Type B pancreatic cell (in vitro differentiated cells): ENCODE measurements at regions not wholly inside any gene's neighbourhood (a gene's known extent, or its start where the extent isn't known, plus 50 kb on each side); places are given as distances from the start of the nearest gene placed in this dataset.
"Not testable (repeated sequence)": the region's sequence is repeated elsewhere in the genome, so short reads cannot be mapped to it uniquely, and the experiment has no call there.

ENCODE experiments used
- DNase-seq: peaks from one replicate; pipeline ENCODE4 v3.0.0; 2021; ENCODE audit warnings: mixed read lengths; ENCODE audit not compliant: unreplicated experiment; ENCODE audit errors: extremely low spot score
- H3K27ac Mint-ChIP-seq: 2 replicates; pipeline ENCODE4 v1.8.0; 2021; ENCODE audit warnings: mild to moderate bottlenecking, mixed read lengths
- H3K27me3 Mint-ChIP-seq: 2 replicates; pipeline ENCODE4 v1.8.0; 2021; ENCODE audit warnings: mixed read lengths
- H3K36me3 Mint-ChIP-seq: 2 replicates; pipeline ENCODE4 v1.8.0; 2021; ENCODE audit warnings: mixed read lengths
- H3K4me1 Mint-ChIP-seq: one replicate; pipeline ENCODE4 v1.8.0; 2021; ENCODE audit warnings: mixed read lengths; ENCODE audit not compliant: unreplicated experiment
- H3K4me3 Mint-ChIP-seq: 2 replicates; pipeline ENCODE4 v1.8.0; 2021; ENCODE audit warnings: mild to moderate bottlenecking, mixed read lengths
- H3K9me3 Mint-ChIP-seq: 2 replicates; pipeline ENCODE4 v1.8.0; 2021; ENCODE audit warnings: mixed read lengths
- CTCF ChIP-seq: fragments of 200-600 bp; sonication (generic); conservative IDR thresholded peaks from 2 replicates; pipeline ENCODE4 v1.5.0; 2021; ENCODE audit warnings: antibody characterized with exemption, mild to moderate bottlenecking

- peaks cover 5% of the 10 kb centered on the region for H3K9me3 Mint-ChIP-seq
- no peak for TF ChIP-seq CTCF
- no peak overlapping the region for H3K4me3 Mint-ChIP-seq
- no peaks in the 10 kb centered on the region for H3K36me3 Mint-ChIP-seq
- DNase-seq, result no peak
- H3K27me3 Mint-ChIP-seq, result peaks cover 17% of the 10 kb centered on the region
- H3K4me1 Mint-ChIP-seq, result no peaks in the 10 kb centered on the region
- H3K27ac Mint-ChIP-seq, result no peak overlapping the region
Observed at GRCh38 chr11:10954184-10954583, 96.3 kb upstream of the ZBED5 start.

DNA sequence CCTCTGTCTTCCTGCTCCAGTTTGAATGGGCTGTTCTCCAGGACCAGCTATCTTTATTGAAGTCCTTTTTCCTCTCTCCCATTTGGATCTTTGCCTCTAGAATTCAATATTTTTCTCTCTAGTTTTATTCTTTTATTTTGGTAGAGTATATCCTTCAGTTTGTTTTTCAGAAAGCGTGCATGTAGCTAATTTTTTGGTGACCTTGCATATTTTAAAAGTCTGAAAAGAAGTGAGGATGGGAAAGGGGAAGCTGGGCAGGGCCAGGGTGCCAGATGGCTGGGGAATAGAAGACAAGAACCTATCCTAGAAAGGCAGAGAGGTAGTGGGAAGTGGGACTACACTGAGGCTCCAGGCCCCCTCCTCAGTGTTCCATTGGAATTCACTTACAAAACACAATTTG is 95.0 kb upstream of the ZBED5 start:
- Mint-ChIP-seq H3K4me3 (no peak overlapping the region), H3K4me1 (no peaks in the 10 kb centered on the region), H3K36me3 (no peaks in the 10 kb centered on the region), H3K27me3 (peaks cover 26% of the 10 kb centered on the region), H3K9me3 (peaks cover 5% of the 10 kb centered on the region), H3K27ac (no peak overlapping the region)
- no peak for DNase-seq
- TF ChIP-seq CTCF, result no peak

GRCh38 chr11:10947935-10948334 is 90.1 kb upstream of the ZBED5 start:
- peaks cover 29% of the 10 kb centered on the region for H3K27me3 Mint-ChIP-seq
- H3K36me3 Mint-ChIP-seq, H3K4me1 Mint-ChIP-seq, DNase-seq, H3K4me3 Mint-ChIP-seq, H3K27ac Mint-ChIP-seq, H3K9me3 Mint-ChIP-seq: not testable (repeated sequence)

DNA sequence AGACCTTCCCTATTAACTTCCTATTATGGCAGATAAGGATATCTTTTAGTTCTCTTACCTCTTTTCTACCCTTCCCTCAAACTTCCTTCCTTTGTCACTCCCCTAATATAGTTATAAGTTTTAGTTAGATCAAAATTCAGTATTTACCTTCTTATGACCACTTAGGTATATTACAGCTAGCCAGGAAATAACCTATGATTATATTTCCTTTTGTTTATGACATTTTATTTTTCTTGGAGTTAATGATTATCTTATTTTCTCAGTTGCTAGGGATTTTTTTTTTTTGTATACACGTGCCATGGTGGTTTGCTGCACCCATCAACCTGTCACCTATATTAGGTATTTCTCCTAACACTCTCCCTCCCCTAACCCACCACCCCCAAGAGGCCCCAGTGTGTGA is 88.2 kb upstream of the ZBED5 start:
- peaks cover 5% of the 10 kb centered on the region for H3K9me3 Mint-ChIP-seq
- H3K27me3 Mint-ChIP-seq, result peaks cover 25% of the 10 kb centered on the region
- H3K36me3 Mint-ChIP-seq, result no peaks in the 10 kb centered on the region
- no peak for DNase-seq
- TF ChIP-seq CTCF, result no peak
- H3K27ac Mint-ChIP-seq, result no peak overlapping the region
- peaks cover 4% of the 10 kb centered on the region for H3K4me1 Mint-ChIP-seq
- no peak overlapping the region for H3K4me3 Mint-ChIP-seq

GRCh38 chr11:10945196-10945595 is 87.3 kb upstream of the ZBED5 start:
- no peaks in the 10 kb centered on the region for H3K9me3 Mint-ChIP-seq
- DNase-seq, result no peak
- no peak for TF ChIP-seq CTCF
- peaks cover 4% of the 10 kb centered on the region for H3K4me1 Mint-ChIP-seq
- H3K27ac Mint-ChIP-seq, result no peak overlapping the region
- peaks cover 20% of the 10 kb centered on the region for H3K27me3 Mint-ChIP-seq
- no peak overlapping the region for H3K4me3 Mint-ChIP-seq
- H3K36me3 Mint-ChIP-seq, result no peaks in the 10 kb centered on the region

GRCh38 chr11:10943968-10944367 is 86.1 kb upstream of the ZBED5 start:
- Mint-ChIP-seq H3K36me3 (no peaks in the 10 kb centered on the region), H3K4me3 (no peak overlapping the region), H3K4me1 (peaks cover 5% of the 10 kb centered on the region), H3K27ac (no peak overlapping the region), H3K9me3 (no peaks in the 10 kb centered on the region), H3K27me3 (peaks cover 16% of the 10 kb centered on the region)
- DNase-seq, result no peak
- TF ChIP-seq CTCF, result no peak
